ENCODE measurements at regions not wholly inside any gene's neighbourhood (a gene's known extent, or its start where the extent isn't known, plus 50 kb on each side); places are given as distances from the start of the nearest gene placed in this dataset.
A peak's percentile ranks its signal among the peaks of the same experiment; 100 is the strongest.

DNA sequence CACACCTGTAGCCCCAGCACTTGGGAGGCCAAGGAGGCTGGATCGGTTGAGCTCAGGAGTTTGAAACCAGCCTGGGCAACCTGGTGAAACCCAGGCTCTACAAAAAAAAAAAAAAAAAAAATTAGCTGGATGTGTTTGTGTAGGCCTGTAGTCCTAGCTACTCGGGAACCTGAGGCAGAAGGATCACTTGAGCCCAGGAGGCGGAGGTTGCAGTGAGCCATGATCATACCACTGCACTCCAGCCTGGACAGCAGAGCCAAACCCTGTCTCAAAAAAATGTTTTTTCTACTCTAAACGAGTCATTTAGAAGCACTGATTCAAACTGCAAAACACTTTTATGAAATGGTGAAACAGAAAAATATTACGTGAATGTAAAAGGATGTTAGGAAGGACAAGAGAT lies 69.1 kb upstream of the SLC39A10 start:
- no peak overlapping the region for H3K4me3 ChIP-seq (ENCODE audit: low read depth, low read length)
- TF ChIP-seq, protein P1, sequence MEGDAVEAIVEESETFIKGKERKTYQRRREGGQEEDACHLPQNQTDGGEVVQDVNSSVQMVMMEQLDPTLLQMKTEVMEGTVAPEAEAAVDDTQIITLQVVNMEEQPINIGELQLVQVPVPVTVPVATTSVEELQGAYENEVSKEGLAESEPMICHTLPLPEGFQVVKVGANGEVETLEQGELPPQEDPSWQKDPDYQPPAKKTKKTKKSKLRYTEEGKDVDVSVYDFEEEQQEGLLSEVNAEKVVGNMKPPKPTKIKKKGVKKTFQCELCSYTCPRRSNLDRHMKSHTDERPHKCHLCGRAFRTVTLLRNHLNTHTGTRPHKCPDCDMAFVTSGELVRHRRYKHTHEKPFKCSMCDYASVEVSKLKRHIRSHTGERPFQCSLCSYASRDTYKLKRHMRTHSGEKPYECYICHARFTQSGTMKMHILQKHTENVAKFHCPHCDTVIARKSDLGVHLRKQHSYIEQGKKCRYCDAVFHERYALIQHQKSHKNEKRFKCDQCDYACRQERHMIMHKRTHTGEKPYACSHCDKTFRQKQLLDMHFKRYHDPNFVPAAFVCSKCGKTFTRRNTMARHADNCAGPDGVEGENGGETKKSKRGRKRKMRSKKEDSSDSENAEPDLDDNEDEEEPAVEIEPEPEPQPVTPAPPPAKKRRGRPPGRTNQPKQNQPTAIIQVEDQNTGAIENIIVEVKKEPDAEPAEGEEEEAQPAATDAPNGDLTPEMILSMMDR (conservative IDR thresholded peaks at IDR 0.05; ENCODE audit: low read depth, low read length): no peak
- no peak for DNase-seq (ENCODE audit: low read depth)

DNA sequence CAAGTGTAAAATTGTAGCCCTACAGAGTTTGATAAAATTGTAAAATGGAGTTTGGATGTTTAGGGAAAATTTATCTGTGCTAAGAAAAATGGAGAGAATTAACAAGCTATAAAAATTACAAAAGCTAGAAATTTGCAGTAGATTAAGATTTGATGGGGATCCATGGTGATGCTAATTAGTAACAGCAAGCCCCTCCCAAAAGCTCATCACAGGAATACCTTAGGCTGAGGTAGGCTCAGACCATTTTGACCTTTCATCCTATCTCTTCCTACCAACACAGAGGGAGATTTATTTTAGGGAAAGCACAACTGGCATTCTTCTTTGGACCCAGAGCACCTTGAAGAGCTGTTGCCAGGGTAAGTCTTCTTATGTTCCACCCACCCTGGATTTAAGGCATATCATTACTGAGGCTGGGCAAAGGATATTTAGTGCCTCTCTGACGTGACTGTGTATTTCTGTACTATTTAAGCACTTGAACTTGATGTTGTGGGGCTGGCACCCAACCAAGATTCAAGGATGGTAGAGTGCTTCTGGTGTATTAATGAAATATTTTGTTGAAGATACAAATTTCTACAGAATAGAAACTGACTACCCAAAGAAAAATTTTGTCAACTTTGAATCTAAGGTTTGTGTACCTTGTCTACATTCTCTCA lies 70.8 kb upstream of the SLC39A10 start:
- no peak overlapping the region for H3K4me3 ChIP-seq (ENCODE audit: low read depth, low read length)
- TF ChIP-seq, protein P1 (conservative IDR thresholded peaks at IDR 0.05; ENCODE audit: low read depth, low read length): no peak
- no peak for DNase-seq (ENCODE audit: low read depth)

DNA sequence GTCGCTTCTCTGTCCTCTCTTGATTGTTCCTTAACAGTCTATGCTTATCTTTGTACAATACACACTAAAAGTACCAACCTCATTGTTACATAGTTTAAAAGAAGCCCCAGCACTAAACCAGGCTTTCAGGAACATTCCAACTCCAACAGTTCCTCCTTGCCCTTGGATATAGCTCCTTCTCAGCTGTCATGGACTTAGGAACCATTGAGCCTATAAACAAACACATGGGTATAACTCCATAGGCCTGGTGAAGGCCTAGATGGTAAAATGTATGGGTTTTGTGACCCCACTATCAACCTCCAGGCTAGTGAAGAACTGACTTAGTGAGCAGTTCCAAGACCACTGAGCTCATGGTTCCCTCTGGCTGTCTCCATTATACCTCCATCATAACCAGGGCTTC lies 74.8 kb upstream of the SLC39A10 start:
- no peak for DNase-seq (ENCODE audit: low read depth)
- TF ChIP-seq, protein P1 (conservative IDR thresholded peaks at IDR 0.05; ENCODE audit: low read depth, low read length): no peak
- H3K4me3 ChIP-seq (ENCODE audit: low read depth, low read length): no peak overlapping the region

DNA sequence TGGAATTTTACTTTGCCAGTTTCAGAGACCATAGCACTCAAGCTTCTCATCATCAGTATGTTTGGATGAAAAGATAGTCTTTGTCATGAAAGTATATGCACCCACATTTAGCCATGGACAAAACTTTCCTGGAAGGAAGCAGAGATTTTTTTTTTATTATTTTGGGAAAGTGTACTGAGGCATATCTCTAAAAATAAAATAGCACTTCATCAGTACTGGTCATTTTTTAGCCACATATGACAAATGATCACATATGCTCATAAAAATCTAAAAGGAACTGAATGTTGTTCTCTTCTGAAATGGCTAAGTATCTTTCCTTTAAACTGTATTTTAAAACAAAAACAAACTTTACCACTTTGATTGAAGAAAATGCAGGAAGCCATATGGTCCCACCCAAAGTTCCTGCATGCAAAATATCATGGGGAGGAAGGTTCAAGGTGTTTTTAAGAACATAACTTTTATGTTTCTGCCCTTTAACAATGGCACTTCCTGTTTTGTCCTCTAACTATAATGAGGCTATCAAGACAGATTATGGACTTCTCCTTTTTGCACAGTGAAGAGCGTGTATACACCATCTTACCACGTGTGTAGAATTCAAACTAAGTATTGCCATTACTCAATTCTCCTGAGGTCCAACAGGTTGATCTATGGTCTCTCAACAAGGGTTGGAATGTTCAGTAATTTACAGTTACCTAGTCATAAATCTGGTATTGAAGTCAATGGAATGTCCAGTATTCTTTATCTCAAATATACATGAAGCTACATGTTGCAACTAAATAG lies 77.1 kb upstream of the SLC39A10 start:
- DNase-seq (ENCODE audit: low read depth): no peak
- TF ChIP-seq, protein P1 (conservative IDR thresholded peaks at IDR 0.05; ENCODE audit: low read depth, low read length): no peak

DNA sequence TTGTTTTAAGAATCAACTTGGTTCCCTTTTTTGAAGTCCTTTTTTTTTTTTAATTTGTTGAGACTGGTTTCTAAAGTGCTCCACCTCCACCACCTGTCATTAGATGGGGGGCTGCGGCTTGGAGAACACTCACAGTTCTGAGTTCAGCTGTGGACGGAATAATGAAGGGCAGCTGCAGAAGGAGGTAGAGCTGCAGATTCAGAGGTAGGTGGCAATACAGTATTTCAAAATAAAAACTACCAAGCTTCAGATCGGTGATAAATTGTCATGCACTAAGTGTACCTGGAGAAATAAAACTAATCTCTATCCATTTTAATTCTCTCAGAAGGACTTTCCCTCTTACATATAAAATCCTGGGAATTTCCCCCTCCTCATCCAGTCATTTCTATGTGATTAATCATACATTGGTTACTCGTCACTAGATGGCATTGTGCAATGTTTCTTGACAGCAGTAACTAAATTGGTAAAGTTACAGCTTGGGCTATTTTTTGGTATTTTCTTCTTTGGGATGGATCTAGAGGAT lies 81.1 kb upstream of the SLC39A10 start:
- peak; percentile 87 for DNase-seq (ENCODE audit: low read depth)
- no peak overlapping the region for H3K4me3 ChIP-seq (ENCODE audit: low read depth, low read length)
- TF ChIP-seq, protein P1 (conservative IDR thresholded peaks at IDR 0.05; ENCODE audit: low read depth, low read length): peak; percentile 5

More for the DNA sequence above, 77.1 kb upstream of the SLC39A10 start:
- H3K4me3 ChIP-seq (ENCODE audit: low read depth, low read length): no peak overlapping the region

DNA sequence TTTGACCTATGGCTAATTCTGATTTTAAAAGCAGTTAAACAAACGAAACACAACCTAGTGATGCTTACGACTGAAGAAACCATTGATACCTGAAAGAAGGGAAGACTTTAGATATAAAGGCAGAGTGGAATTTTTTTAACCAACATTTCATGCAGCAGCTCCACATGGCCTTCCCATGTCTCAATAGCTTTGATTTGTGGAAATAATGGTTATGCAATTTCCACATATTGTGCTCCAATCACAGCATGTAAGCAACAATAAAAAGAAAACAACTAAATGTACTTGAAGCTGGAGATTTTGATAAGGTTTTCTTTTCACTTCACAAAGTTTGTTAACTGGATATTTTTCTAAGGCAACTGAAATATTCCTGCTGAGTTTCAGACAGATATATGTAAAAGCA lies 82.0 kb upstream of the SLC39A10 start:
- DNase-seq (ENCODE audit: low read depth): no peak
- TF ChIP-seq, protein P1 (conservative IDR thresholded peaks at IDR 0.05; ENCODE audit: low read depth, low read length): no peak
- no peak overlapping the region for H3K4me3 ChIP-seq (ENCODE audit: low read depth, low read length)

Data from choroid plexus epithelial cell (primary cell).